ENCODE measurements at regions not wholly inside any gene's neighbourhood (a gene's known extent, or its start where the extent isn't known, plus 50 kb on each side); places are given as distances from the start of the nearest gene placed in this dataset.
"Not testable (repeated sequence)": the region's sequence is repeated elsewhere in the genome, so short reads cannot be mapped to it uniquely, and the experiment has no call there.

GRCh38 chrX:117392360-117392759 lies 724.2 kb downstream of the KLHL13 start:
- H3K9ac ChIP-seq (ENCODE audit: extremely low read depth, insufficient read length, low read length); H3K18ac ChIP-seq (ENCODE audit: insufficient read length, low read depth, low read length); H2BK20ac ChIP-seq (ENCODE audit: low read depth, low read length, poor library complexity, severe bottlenecking); H4K5ac ChIP-seq (ENCODE audit: insufficient read length, low read depth, low read length); H3K23me2 ChIP-seq (ENCODE audit: insufficient read length, low read depth, low read length, poor library complexity, severe bottlenecking); H4K8ac ChIP-seq (replicated peaks; ENCODE audit: insufficient read length, low read depth, low read length); H3K4me3 Mint-ChIP-seq; H3K9me3 ChIP-seq (ENCODE audit: control insufficient read depth, low read depth, low read length); DNase-seq; H2AFZ ChIP-seq (ENCODE audit: low read length); H3K9me3 Mint-ChIP-seq; H3K27ac Mint-ChIP-seq; H4K20me1 ChIP-seq (ENCODE audit: control insufficient read depth, insufficient read depth, insufficient read length); H2BK15ac ChIP-seq (ENCODE audit: low read depth, low read length); H3K27me3 ChIP-seq (ENCODE audit: insufficient read depth, low read length); H3T11ph ChIP-seq (ENCODE audit: low read length); H2BK5ac ChIP-seq (ENCODE audit: insufficient read length, low read length); H4K91ac ChIP-seq (ENCODE audit: insufficient read length, low read depth, low read length); H3K27me3 Mint-ChIP-seq (ENCODE audit: low read depth); H3K4me1 Mint-ChIP-seq; H3K23ac ChIP-seq (ENCODE audit: insufficient read length, low read depth, low read length); H3K4me2 ChIP-seq (ENCODE audit: insufficient read depth, insufficient read length, low read length); H3K79me1 ChIP-seq (ENCODE audit: insufficient read depth, low read depth, low read length, poor library complexity, severe bottlenecking); H2BK12ac ChIP-seq (ENCODE audit: insufficient read length, low read depth, low read length); H2AK5ac ChIP-seq (ENCODE audit: insufficient read length, low read length); H3K56ac ChIP-seq (ENCODE audit: insufficient read length, low read depth, low read length); H3K79me2 ChIP-seq (ENCODE audit: insufficient read depth, low read length); H3K14ac ChIP-seq (ENCODE audit: insufficient read depth, low read length); H2BK120ac ChIP-seq (ENCODE audit: low read depth, low read length, poor library complexity, severe bottlenecking); H3K4ac ChIP-seq (ENCODE audit: low read depth, low read length); H3K4me1 ChIP-seq (ENCODE audit: insufficient read depth, low read length); H3K27ac ChIP-seq (ENCODE audit: insufficient read length, low read depth, low read length); H3K36me3 Mint-ChIP-seq (ENCODE audit: insufficient read depth in 1 of 3, low read depth in 3 of 3): not testable (repeated sequence)
- no CpG with 5 or more reads among the region's 5 CpGs for WGBS (ENCODE audit: extremely low coverage, insufficient read length, low lambda C conversion rate)
